Left ventricle myocardium inferior (tissue), 1 donor: ENCODE measurements at regions not wholly inside any gene's neighbourhood (a gene's known extent, or its start where the extent isn't known, plus 50 kb on each side); places are given as distances from the start of the nearest gene placed in this dataset.
A peak's percentile ranks its signal among the peaks of the same experiment; 100 is the strongest.

ENCODE experiments used
- DNase-seq: peaks from one replicate; pipeline ENCODE4 v3.0.0-alpha.2; 2020
- H3K27ac ChIP-seq: fragments of 200-600 bp; replicated peaks from 2 replicates; pipeline ENCODE4 v1.8.0; 2021
- H3K27me3 ChIP-seq: fragments of 200-600 bp; 2 replicates; pipeline ENCODE4 v1.8.0; 2021; ENCODE audit warnings: low read depth
- H3K36me3 ChIP-seq: fragments of 200-600 bp; 2 replicates; pipeline ENCODE4 v1.8.0; 2021
- H3K4me1 ChIP-seq: fragments of 200-600 bp; 2 replicates; pipeline ENCODE4 v1.8.0; 2021
- H3K4me3 ChIP-seq: fragments of 200-600 bp; 2 replicates; pipeline ENCODE4 v1.8.0; 2021; ENCODE audit warnings: mild to moderate bottlenecking, moderate library complexity
- H3K9me3 ChIP-seq: fragments of 200-600 bp; replicated peaks from 2 replicates; pipeline ENCODE4 v1.8.0; 2021
- intact Hi-C: fragments of 100-400 bp; cut with micrococcal nuclease; formaldehyde crosslinking; loops from one replicate; pipeline ENCODE4 v1.11.0; 2022
- TF ChIP-seq, protein P1 (sequence below): fragments of 200-600 bp; IDR thresholded peaks from 2 replicates; pipeline ENCODE4 v1.8.0; 2021; ENCODE audit warnings: antibody characterized with exemption, mild to moderate bottlenecking, borderline replicate concordance
- donor health status: DM: no; HTN: yes; CAD: no; lungs with severe emphysema.

DNA sequence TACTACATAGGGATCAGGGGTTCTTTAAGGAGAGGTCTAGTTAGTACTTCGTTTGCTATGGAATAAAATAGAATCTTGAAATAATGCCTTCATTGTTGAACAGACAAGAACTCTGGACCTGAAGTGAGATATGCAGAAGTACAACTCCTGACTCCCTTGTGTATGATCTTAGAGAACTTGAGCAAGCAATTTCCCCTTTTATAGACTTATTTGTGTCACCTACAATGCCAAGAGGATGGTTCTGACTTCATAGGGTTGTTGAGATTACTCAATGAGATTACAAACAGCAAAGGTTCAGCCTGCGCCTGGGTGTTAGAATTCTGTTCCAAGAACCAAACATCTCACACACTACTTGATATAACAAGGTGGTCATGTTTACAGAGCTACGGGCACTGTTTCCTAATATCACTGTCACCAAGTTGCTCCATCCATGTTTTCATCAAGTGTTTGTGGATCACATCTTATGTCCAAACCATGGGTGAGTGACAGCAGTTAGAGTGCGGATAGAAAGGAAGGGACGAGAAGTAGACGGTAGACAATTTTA is 76.7 kb upstream of the ADAMTS9 start:
- H3K27me3 ChIP-seq, result no peaks in the 10 kb centered on the region
- H3K4me1 ChIP-seq, result peaks cover 41% of the 10 kb centered on the region
- no peak for DNase-seq
- H3K36me3 ChIP-seq, result no peaks in the 10 kb centered on the region
- no peaks in the 10 kb centered on the region for H3K9me3 ChIP-seq
- TF ChIP-seq, protein P1, sequence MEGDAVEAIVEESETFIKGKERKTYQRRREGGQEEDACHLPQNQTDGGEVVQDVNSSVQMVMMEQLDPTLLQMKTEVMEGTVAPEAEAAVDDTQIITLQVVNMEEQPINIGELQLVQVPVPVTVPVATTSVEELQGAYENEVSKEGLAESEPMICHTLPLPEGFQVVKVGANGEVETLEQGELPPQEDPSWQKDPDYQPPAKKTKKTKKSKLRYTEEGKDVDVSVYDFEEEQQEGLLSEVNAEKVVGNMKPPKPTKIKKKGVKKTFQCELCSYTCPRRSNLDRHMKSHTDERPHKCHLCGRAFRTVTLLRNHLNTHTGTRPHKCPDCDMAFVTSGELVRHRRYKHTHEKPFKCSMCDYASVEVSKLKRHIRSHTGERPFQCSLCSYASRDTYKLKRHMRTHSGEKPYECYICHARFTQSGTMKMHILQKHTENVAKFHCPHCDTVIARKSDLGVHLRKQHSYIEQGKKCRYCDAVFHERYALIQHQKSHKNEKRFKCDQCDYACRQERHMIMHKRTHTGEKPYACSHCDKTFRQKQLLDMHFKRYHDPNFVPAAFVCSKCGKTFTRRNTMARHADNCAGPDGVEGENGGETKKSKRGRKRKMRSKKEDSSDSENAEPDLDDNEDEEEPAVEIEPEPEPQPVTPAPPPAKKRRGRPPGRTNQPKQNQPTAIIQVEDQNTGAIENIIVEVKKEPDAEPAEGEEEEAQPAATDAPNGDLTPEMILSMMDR, result no peak
- intact Hi-C loops, result no loop called here
- H3K4me3 ChIP-seq, result no peak overlapping the region
- no peak overlapping the region for H3K27ac ChIP-seq

DNA sequence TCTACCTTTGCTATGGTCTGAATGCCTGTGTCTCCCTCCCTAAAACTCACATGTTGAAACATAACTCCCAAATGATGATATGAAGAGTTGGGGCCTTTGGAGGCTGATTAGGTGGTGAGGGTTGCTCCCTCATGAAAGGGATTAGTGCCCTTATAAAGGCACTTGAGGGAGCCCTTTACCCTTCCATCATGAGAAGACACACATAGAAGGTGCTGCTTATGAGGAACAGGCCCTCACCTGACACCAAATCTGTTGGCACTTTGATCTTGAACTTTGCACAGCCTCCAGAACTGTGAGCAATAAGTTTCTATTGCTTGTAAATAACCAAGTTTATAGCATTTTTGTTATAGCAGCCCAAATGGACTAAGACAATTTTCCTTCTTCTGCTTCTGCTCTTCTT is 76.2 kb upstream of the ADAMTS9 start:
- no peak overlapping the region for H3K4me3 ChIP-seq
- no peak overlapping the region for H3K27ac ChIP-seq
- no peak for DNase-seq
- intact Hi-C loops, result no loop called here
- H3K36me3 ChIP-seq, result no peaks in the 10 kb centered on the region
- H3K4me1 ChIP-seq, result peaks cover 44% of the 10 kb centered on the region
- TF ChIP-seq, protein P1, result no peak
- H3K9me3 ChIP-seq, result no peaks in the 10 kb centered on the region
- no peaks in the 10 kb centered on the region for H3K27me3 ChIP-seq

DNA sequence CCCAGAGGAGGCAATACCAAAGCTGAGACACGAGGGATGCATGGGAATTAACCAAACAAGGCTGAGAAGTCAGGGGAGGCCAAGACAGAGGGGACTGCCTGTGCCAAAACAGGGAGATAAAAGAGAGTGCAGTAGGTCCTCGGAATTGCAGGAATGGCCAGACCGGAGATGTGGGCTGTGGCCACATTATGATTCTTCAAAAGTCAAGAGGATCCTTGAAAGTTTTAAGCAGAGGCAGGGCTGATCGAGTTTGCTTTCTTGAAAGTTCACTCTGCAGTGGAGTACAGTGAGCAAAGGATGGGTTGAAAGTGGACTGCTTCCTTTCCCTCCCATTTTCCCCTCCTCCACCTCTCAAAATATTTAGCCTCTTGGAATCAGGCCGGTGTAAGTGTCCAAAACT is 73.9 kb upstream of the ADAMTS9 start:
- no peaks in the 10 kb centered on the region for H3K27me3 ChIP-seq
- H3K4me1 ChIP-seq, result peaks cover 42% of the 10 kb centered on the region
- H3K36me3 ChIP-seq, result no peaks in the 10 kb centered on the region

DNA sequence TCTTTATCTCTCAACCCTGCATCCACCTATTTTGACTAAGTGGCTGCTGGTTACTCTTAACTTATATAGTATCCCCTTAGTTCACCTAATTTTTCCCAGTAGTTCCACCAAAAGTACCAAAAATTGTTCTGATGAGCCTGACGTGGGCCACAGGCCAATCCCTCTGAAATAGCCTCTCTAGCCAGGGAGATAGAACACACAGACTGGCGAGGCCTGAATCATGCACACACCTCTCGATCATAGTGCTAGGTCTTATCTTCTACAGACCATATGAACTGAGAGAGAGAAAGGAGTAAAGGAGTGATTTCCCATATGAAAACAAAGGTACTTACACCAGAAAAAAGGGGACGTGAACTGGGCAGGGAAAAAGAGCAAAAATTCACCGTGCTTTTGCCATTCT is 72.5 kb upstream of the ADAMTS9 start:
- Histone ChIP-seq H3K27ac (peak overlapping the region; percentile 37), H3K4me1 (peaks cover 32% of the 10 kb centered on the region), H3K4me3 (no peak overlapping the region), H3K27me3 (no peaks in the 10 kb centered on the region), H3K9me3 (no peaks in the 10 kb centered on the region), H3K36me3 (no peaks in the 10 kb centered on the region)
- DNase-seq, result no peak
- intact Hi-C loops, result no loop called here
- TF ChIP-seq, protein P1, result no peak

More for the DNA sequence above, 73.9 kb upstream of the ADAMTS9 start:
- Histone ChIP-seq H3K9me3 (no peaks in the 10 kb centered on the region), H3K27ac (no peak overlapping the region), H3K4me3 (no peak overlapping the region)
- intact Hi-C loops, result no loop called here
- TF ChIP-seq, protein P1, result no peak
- no peak for DNase-seq

DNA sequence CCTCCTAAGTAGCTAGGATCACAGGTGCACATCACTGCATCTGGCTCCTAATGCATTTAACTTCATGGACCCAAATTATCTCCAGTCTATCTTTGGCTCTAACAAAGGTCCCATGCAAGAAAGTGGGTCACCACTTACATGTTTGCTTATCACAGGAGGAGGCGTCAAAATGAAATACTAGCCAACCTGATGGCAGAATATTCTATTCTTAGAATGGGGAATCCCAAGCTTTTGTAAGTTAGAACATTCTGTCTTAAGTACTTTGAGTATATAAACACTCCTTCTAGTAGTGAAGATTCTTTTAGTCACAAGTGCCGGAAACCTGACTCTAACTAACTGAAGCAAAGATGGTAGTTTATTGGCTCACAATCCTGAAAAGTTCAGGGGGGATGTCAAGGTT is 72.0 kb upstream of the ADAMTS9 start:
- intact Hi-C loops, result no loop called here
- no peak for DNase-seq
- Histone ChIP-seq H3K27ac (peak overlapping the region; percentile 37), H3K9me3 (no peaks in the 10 kb centered on the region), H3K4me1 (peaks cover 32% of the 10 kb centered on the region), H3K36me3 (peaks cover 1% of the 10 kb centered on the region), H3K27me3 (no peaks in the 10 kb centered on the region), H3K4me3 (no peak overlapping the region)
- TF ChIP-seq, protein P1, result no peak
